Neural cell (in vitro differentiated cells): ENCODE measurements at regions not wholly inside any gene's neighbourhood (a gene's known extent, or its start where the extent isn't known, plus 50 kb on each side); places are given as distances from the start of the nearest gene placed in this dataset.

Source experiments
- H2AFZ ChIP-seq: fragments of 200-600, 300-800 bp; sonication (generic), shearing (Covaris generic); 2 replicates; pipeline ENCODE4 v1.6.0; 2014; ENCODE audit warnings: low read depth, mild to moderate bottlenecking, antibody characterized with exemption, low read length, moderate library complexity
- H3F3A ChIP-seq: fragments of 200-600 bp; shearing (Covaris generic); 2 replicates; pipeline ENCODE4 v1.6.1; 2016; ENCODE audit warnings: mild to moderate bottlenecking, moderate library complexity, mixed read lengths, antibody characterized with exemption, low read length; ENCODE audit not compliant: insufficient read depth, poor library complexity, severe bottlenecking
- H3K27ac ChIP-seq: fragments of 200-600, 300-800 bp; sonication (generic), shearing (Covaris generic); 2 replicates; pipeline ENCODE4 v1.5.1; 2014; ENCODE audit warnings: mild to moderate bottlenecking, low read length, moderate library complexity
- H3K27me3 ChIP-seq: fragments of 300-800, 200-600 bp; sonication (generic), shearing (Covaris generic); 2 replicates; pipeline ENCODE4 v1.6.0; 2014; ENCODE audit warnings: mild to moderate bottlenecking, low read depth, low read length, moderate library complexity; ENCODE audit not compliant: insufficient read depth
- H3K36me3 ChIP-seq: fragments of 300-800, 200-600 bp; sonication (generic), shearing (Covaris generic); 2 replicates; pipeline ENCODE4 v1.5.1; 2014; ENCODE audit warnings: mild to moderate bottlenecking, antibody characterized with exemption, low read length, moderate library complexity; ENCODE audit not compliant: insufficient read depth
- H3K4me2 ChIP-seq: fragments of 300-800, 200-600 bp; sonication (generic), shearing (Covaris generic); 2 replicates; pipeline ENCODE4 v1.6.0; 2014; ENCODE audit warnings: mild to moderate bottlenecking, low read length
- H3K4me3 ChIP-seq: fragments of 300-800, 200-600 bp; sonication (generic), shearing (Covaris generic); 2 replicates; pipeline ENCODE4 v1.5.1; 2014; ENCODE audit warnings: mild to moderate bottlenecking, low read length, moderate library complexity
- H3K79me2 ChIP-seq: fragments of 200-600 bp; shearing (Covaris generic); replicated peaks from 2 replicates; pipeline ENCODE4 v1.6.0; 2014; ENCODE audit warnings: mild to moderate bottlenecking, low read length, moderate library complexity; ENCODE audit not compliant: insufficient read depth
- H3K9ac ChIP-seq: fragments of 300-800, 200-600 bp; sonication (generic), shearing (Covaris generic); 2 replicates; pipeline ENCODE4 v1.6.1; 2016; ENCODE audit warnings: mild to moderate bottlenecking, low read length, mixed read lengths
- H3K9me2 ChIP-seq: fragments of 200-600 bp; shearing (Covaris generic); 2 replicates; pipeline ENCODE4 v1.6.1; 2016; ENCODE audit warnings: mild to moderate bottlenecking, low read length, mixed read lengths; ENCODE audit not compliant: insufficient read depth
- H3K9me3 ChIP-seq: fragments of 200-600, 300-800 bp; sonication (generic), shearing (Covaris generic); 2 replicates; pipeline ENCODE4 v1.6.1; 2016; ENCODE audit warnings: mild to moderate bottlenecking, mixed run types, low read length, moderate library complexity, mixed read lengths
- H4K20me1 ChIP-seq: fragments of 200-600 bp; shearing (Covaris generic); 2 replicates; pipeline ENCODE4 v1.6.1; 2016; ENCODE audit warnings: mild to moderate bottlenecking, mixed run types; ENCODE audit not compliant: insufficient read depth
- EP300 ChIP-seq: fragments of 450-650 bp; conservative IDR thresholded peaks from 2 replicates; pipeline ENCODE4 v1.6.1; 2014; ENCODE audit warnings: antibody characterized with exemption, mild to moderate bottlenecking, moderate library complexity; ENCODE audit not compliant: poor library complexity, severe bottlenecking
- EZH2 ChIP-seq: fragments of 200-600, 300-800 bp; shearing (Covaris generic), sonication (generic); IDR thresholded peaks from 2 replicates; pipeline ENCODE4 v1.6.1; 2014; ENCODE audit warnings: antibody characterized with exemption, low read length, borderline replicate concordance, mild to moderate bottlenecking; ENCODE audit not compliant: insufficient read depth, poor library complexity, severe bottlenecking
- MXI1 ChIP-seq: fragments of 450-650 bp; conservative IDR thresholded peaks from 2 replicates; pipeline ENCODE4 v1.6.1; 2014; ENCODE audit warnings: antibody characterized with exemption, mild to moderate bottlenecking; ENCODE audit not compliant: poor library complexity, severe bottlenecking
- POLR2AphosphoS5 ChIP-seq: IDR thresholded peaks from 2 replicates; pipeline ENCODE4 v1.6.1; 2012
- RAD21 ChIP-seq: fragments of 450-650 bp; conservative IDR thresholded peaks from 2 replicates; pipeline ENCODE4 v1.6.1; 2014; ENCODE audit warnings: antibody characterized with exemption, mild to moderate bottlenecking, moderate library complexity
- SMC3 ChIP-seq: fragments of 450-650 bp; conservative IDR thresholded peaks from 2 replicates; pipeline ENCODE4 v1.6.1; 2014; ENCODE audit warnings: antibody characterized with exemption, mild to moderate bottlenecking, moderate library complexity; ENCODE audit not compliant: poor library complexity
- TAF1 ChIP-seq: IDR thresholded peaks from 2 replicates; pipeline ENCODE4 v1.6.1; 2012; ENCODE audit warnings: low read depth
- TF ChIP-seq, protein P1 (sequence below): IDR thresholded peaks from 2 replicates; pipeline ENCODE4 v1.6.1; 2012; ENCODE audit warnings: borderline replicate concordance
- TF ChIP-seq, protein P2 (sequence below): fragments of 450-650 bp; IDR thresholded peaks from 2 replicates; pipeline ENCODE4 v1.5.1; 2014; ENCODE audit warnings: antibody characterized with exemption, mild to moderate bottlenecking, moderate library complexity; ENCODE audit not compliant: poor library complexity, severe bottlenecking

DNA sequence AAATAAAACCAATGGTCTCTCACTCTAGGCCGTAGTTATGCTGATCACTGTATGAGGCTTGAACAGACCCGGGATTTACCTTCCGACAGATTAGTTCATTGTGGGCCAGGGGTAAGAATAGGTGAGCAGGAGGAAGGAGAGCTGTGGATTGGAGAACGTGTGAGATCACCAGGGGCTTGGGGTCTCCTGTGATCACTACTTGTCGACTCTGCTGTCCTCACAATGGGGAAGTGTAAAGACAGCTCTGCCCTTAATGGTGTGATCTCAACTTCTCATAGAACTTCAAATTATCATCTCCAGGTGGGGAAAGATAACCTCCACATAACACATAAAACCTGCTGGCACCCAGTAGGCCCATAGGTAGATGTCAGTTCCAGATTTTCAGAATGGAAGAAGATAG lies 56.2 kb upstream of the RPS6KA3 start:
- no peak overlapping the region for H3K4me2 ChIP-seq
- no peak overlapping the region for H3K4me3 ChIP-seq
- no peak overlapping the region for H3K9ac ChIP-seq
- no peaks in the 10 kb centered on the region for H3K9me3 ChIP-seq
- H3K27me3 ChIP-seq, result no peaks in the 10 kb centered on the region
- H3K36me3 ChIP-seq, result no peaks in the 10 kb centered on the region
- TF ChIP-seq MXI1 (no peak), POLR2AphosphoS5 (no peak), EP300 (no peak), SMC3 (no peak), TAF1 (no peak), EZH2 (no peak)
- TF ChIP-seq, protein P1, sequence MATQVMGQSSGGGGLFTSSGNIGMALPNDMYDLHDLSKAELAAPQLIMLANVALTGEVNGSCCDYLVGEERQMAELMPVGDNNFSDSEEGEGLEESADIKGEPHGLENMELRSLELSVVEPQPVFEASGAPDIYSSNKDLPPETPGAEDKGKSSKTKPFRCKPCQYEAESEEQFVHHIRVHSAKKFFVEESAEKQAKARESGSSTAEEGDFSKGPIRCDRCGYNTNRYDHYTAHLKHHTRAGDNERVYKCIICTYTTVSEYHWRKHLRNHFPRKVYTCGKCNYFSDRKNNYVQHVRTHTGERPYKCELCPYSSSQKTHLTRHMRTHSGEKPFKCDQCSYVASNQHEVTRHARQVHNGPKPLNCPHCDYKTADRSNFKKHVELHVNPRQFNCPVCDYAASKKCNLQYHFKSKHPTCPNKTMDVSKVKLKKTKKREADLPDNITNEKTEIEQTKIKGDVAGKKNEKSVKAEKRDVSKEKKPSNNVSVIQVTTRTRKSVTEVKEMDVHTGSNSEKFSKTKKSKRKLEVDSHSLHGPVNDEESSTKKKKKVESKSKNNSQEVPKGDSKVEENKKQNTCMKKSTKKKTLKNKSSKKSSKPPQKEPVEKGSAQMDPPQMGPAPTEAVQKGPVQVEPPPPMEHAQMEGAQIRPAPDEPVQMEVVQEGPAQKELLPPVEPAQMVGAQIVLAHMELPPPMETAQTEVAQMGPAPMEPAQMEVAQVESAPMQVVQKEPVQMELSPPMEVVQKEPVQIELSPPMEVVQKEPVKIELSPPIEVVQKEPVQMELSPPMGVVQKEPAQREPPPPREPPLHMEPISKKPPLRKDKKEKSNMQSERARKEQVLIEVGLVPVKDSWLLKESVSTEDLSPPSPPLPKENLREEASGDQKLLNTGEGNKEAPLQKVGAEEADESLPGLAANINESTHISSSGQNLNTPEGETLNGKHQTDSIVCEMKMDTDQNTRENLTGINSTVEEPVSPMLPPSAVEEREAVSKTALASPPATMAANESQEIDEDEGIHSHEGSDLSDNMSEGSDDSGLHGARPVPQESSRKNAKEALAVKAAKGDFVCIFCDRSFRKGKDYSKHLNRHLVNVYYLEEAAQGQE, result no peak
- TF ChIP-seq, protein P2, sequence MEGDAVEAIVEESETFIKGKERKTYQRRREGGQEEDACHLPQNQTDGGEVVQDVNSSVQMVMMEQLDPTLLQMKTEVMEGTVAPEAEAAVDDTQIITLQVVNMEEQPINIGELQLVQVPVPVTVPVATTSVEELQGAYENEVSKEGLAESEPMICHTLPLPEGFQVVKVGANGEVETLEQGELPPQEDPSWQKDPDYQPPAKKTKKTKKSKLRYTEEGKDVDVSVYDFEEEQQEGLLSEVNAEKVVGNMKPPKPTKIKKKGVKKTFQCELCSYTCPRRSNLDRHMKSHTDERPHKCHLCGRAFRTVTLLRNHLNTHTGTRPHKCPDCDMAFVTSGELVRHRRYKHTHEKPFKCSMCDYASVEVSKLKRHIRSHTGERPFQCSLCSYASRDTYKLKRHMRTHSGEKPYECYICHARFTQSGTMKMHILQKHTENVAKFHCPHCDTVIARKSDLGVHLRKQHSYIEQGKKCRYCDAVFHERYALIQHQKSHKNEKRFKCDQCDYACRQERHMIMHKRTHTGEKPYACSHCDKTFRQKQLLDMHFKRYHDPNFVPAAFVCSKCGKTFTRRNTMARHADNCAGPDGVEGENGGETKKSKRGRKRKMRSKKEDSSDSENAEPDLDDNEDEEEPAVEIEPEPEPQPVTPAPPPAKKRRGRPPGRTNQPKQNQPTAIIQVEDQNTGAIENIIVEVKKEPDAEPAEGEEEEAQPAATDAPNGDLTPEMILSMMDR, result no peak
- no peaks in the 10 kb centered on the region for H3F3A ChIP-seq
- no peaks in the 10 kb centered on the region for H3K79me2 ChIP-seq
- no peaks in the 10 kb centered on the region for H4K20me1 ChIP-seq
- H3K9me2 ChIP-seq, result no peaks in the 10 kb centered on the region
- no peak overlapping the region for H3K27ac ChIP-seq
- H2AFZ ChIP-seq, result no peak overlapping the region

DNA sequence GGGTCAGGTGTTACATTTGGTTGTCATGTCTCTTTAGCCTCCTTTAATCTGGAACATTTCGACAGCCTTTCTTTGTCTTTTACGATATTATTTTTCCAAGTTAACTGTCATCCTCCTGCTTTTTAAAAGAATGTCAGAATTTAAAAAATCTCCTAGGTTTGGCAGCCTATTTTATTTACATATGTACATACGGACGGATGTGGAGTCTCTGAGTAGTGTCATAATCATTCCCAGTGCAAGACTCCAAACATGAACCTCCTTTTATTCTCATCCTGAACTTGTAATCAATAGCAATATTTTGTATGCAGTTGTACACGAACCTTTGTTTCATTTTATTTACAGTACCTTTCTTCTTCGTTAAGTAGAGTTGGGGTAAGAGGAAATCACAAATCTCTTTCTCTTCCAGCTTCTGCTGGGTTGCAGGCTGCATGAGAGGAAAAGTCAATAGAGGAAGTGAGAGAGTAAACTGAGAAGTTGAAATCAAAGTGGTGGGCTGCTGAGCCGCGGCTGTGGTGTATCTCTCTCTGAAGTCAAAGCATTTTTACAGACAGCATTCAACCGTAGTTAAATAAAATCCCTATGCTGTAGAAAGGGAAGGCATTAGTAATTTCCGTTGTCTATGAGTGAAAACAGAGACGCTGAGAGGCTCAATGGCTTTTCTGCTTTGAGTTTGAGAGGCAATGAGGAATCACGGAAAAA lies 53.9 kb upstream of the RPS6KA3 start:
- TF ChIP-seq EZH2, result no peak
- TF ChIP-seq SMC3, result no peak
- TF ChIP-seq RAD21, result no peak
- TF ChIP-seq, protein P2, result no peak
- TF ChIP-seq TAF1, result no peak
- TF ChIP-seq MXI1, result no peak
- TF ChIP-seq POLR2AphosphoS5, result no peak
- TF ChIP-seq, protein P1, result no peak
- no peak for TF ChIP-seq EP300
- Histone ChIP-seq H3K9me3 (no peaks in the 10 kb centered on the region), H3K27me3 (no peaks in the 10 kb centered on the region), H3K4me3 (no peak overlapping the region), H3K9me2 (no peaks in the 10 kb centered on the region), H3K36me3 (no peaks in the 10 kb centered on the region), H4K20me1 (no peaks in the 10 kb centered on the region), H3K4me2 (no peak overlapping the region), H3F3A (no peaks in the 10 kb centered on the region), H3K79me2 (no peaks in the 10 kb centered on the region), H3K27ac (no peak overlapping the region), H3K9ac (no peak overlapping the region), H2AFZ (no peak overlapping the region)
